Activated T-cell treated with anti-CD3 and anti-CD28 coated beads, Interleukin-2, amount 50 U/mL, for 1 hour (primary cell): ENCODE measurements at regions not wholly inside any gene's neighbourhood (a gene's known extent, or its start where the extent isn't known, plus 50 kb on each side); places are given as distances from the start of the nearest gene placed in this dataset.

ENCODE experiments used
- DNase-seq: peaks from one replicate; pipeline ENCODE4 v3.0.0-alpha.2; 2020

GRCh38 chr11:79762279-79762921 is 321.6 kb upstream of the TENM4 start:
- no peak for DNase-seq

GRCh38 chr11:79758325-79758724 is 317.5 kb upstream of the TENM4 start:
- no peak for DNase-seq

GRCh38 chr11:79747406-79747805 is 306.6 kb upstream of the TENM4 start:
- no peak for DNase-seq

GRCh38 chr11:79744941-79745340 is 304.1 kb upstream of the TENM4 start:
- DNase-seq = no peak

- DNase-seq = no peak
Measured at GRCh38 chr11:79742176-79742575, 301.3 kb upstream of the TENM4 start.

GRCh38 chr11:79739591-79739990 is 298.8 kb upstream of the TENM4 start:
- DNase-seq = no peak

- no peak for DNase-seq
Measured at GRCh38 chr11:79727221-79727620, 286.4 kb upstream of the TENM4 start.

- DNase-seq = no peak
Measured at GRCh38 chr11:79720115-79720514, 279.3 kb upstream of the TENM4 start.

- no peak for DNase-seq
Measured at GRCh38 chr11:79708319-79708932, 267.6 kb upstream of the TENM4 start.

GRCh38 chr11:79705648-79706047 is 264.8 kb upstream of the TENM4 start:
- no peak for DNase-seq

- DNase-seq = no peak
Measured at GRCh38 chr11:79702303-79702702, 261.5 kb upstream of the TENM4 start.

- no peak for DNase-seq
Measured at GRCh38 chr11:79699246-79699645, 258.4 kb upstream of the TENM4 start.

GRCh38 chr11:79697905-79698304 is 257.1 kb upstream of the TENM4 start:
- DNase-seq = no peak

- DNase-seq = no peak
Measured at GRCh38 chr11:79694368-79694767, 253.5 kb upstream of the TENM4 start.

GRCh38 chr11:79691445-79691844 is 250.6 kb upstream of the TENM4 start:
- no peak for DNase-seq

- DNase-seq = no peak
Measured at GRCh38 chr11:79686703-79687419, 246.0 kb upstream of the TENM4 start.

- DNase-seq = no peak
Measured at GRCh38 chr11:79683930-79684329, 243.1 kb upstream of the TENM4 start.

- DNase-seq = no peak
Measured at GRCh38 chr11:79678780-79679452, 238.1 kb upstream of the TENM4 start.

GRCh38 chr11:79676396-79676795 is 235.6 kb upstream of the TENM4 start:
- DNase-seq = no peak

GRCh38 chr11:79675081-79675480 is 234.3 kb upstream of the TENM4 start:
- DNase-seq = no peak

- DNase-seq = no peak
Measured at GRCh38 chr11:79672786-79673185, 232.0 kb upstream of the TENM4 start.

- no peak for DNase-seq
Measured at GRCh38 chr11:79671401-79671800, 230.6 kb upstream of the TENM4 start.

- DNase-seq = no peak
Measured at GRCh38 chr11:79670882-79671281, 230.1 kb upstream of the TENM4 start.

GRCh38 chr11:79668575-79668974 is 227.7 kb upstream of the TENM4 start:
- DNase-seq = no peak
